IMR-90 (cell line): ENCODE measurements at regions not wholly inside any gene's neighbourhood (a gene's known extent, or its start where the extent isn't known, plus 50 kb on each side); places are given as distances from the start of the nearest gene placed in this dataset.

Experiments used
- FOS ChIP-seq: fragments of 150-350 bp; IDR thresholded peaks from 2 replicates; pipeline ENCODE4 v1.6.1; 2016; ENCODE audit warnings: low read depth, low read length
- TF ChIP-seq, protein P1 (sequence below): conservative IDR thresholded peaks from 2 replicates; pipeline ENCODE4 v1.5.1; 2012; ENCODE audit warnings: mild to moderate bottlenecking, low read depth, low read length, improper control_type of control experiment

DNA sequence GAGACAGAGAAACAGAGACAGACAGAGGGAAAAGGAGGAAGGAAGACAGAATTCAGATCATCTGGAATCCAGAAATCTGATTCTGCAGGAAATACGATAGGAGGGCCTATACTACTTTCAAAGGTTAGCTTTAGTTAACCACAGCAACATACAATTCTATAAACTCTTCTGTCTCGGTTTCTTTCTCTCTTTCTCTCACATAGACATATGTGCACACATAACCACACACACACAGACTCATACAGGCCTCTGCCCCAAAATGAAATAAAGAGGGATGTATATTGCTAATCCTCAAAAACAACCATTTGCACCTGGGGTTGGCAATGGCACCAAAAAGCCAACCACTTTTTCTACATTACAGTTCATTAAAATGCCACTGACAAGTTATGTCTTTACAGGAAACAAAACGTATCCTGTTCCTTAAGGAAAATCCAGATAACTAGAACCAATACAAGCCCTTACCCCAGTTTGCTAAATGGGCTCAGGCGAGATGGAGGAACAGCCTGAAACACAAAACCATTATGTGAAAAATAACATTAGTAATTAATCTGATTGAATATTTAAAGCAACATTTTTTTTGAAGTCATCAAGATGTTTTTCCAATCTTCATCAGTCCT, 372.3 kb upstream of the CCNH start:
- TF ChIP-seq, protein P1, sequence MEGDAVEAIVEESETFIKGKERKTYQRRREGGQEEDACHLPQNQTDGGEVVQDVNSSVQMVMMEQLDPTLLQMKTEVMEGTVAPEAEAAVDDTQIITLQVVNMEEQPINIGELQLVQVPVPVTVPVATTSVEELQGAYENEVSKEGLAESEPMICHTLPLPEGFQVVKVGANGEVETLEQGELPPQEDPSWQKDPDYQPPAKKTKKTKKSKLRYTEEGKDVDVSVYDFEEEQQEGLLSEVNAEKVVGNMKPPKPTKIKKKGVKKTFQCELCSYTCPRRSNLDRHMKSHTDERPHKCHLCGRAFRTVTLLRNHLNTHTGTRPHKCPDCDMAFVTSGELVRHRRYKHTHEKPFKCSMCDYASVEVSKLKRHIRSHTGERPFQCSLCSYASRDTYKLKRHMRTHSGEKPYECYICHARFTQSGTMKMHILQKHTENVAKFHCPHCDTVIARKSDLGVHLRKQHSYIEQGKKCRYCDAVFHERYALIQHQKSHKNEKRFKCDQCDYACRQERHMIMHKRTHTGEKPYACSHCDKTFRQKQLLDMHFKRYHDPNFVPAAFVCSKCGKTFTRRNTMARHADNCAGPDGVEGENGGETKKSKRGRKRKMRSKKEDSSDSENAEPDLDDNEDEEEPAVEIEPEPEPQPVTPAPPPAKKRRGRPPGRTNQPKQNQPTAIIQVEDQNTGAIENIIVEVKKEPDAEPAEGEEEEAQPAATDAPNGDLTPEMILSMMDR, result no peak
- TF ChIP-seq FOS, result no peak
